ENCODE measurements at regions not wholly inside any gene's neighbourhood (a gene's known extent, or its start where the extent isn't known, plus 50 kb on each side); places are given as distances from the start of the nearest gene placed in this dataset.
"Not testable (repeated sequence)": the region's sequence is repeated elsewhere in the genome, so short reads cannot be mapped to it uniquely, and the experiment has no call there.

GRCh38 chrX:122133478-122133877 lies 1050.6 kb upstream of the GRIA3 start:
- Mint-ChIP-seq H3K4me1 (ENCODE audit: low read depth) (no peaks in the 10 kb centered on the region), H3K27me3 (ENCODE audit: low read depth) (no peaks in the 10 kb centered on the region), H3K9me3 (no peaks in the 10 kb centered on the region), H3K36me3 (ENCODE audit: insufficient read depth) (no peaks in the 10 kb centered on the region), H3K4me3 (no peak overlapping the region)
- ATAC-seq: no peak
- no peak for DNase-seq

- H3K36me3 Mint-ChIP-seq (ENCODE audit: insufficient read depth): no peaks in the 10 kb centered on the region
- no peaks in the 10 kb centered on the region for H3K4me1 Mint-ChIP-seq (ENCODE audit: low read depth)
- H3K27me3 Mint-ChIP-seq (ENCODE audit: low read depth): no peaks in the 10 kb centered on the region
- no peak overlapping the region for H3K4me3 Mint-ChIP-seq
- DNase-seq: no peak
- H3K9me3 Mint-ChIP-seq: no peaks in the 10 kb centered on the region
- ATAC-seq: no peak
Observed at GRCh38 chrX:122134291-122134690, 1049.8 kb upstream of the GRIA3 start.

- ATAC-seq: no peak
- no peak for DNase-seq
- no peaks in the 10 kb centered on the region for H3K27me3 Mint-ChIP-seq (ENCODE audit: low read depth)
- H3K36me3 Mint-ChIP-seq (ENCODE audit: insufficient read depth): no peaks in the 10 kb centered on the region
- H3K4me1 Mint-ChIP-seq (ENCODE audit: low read depth): no peaks in the 10 kb centered on the region
- H3K9me3 Mint-ChIP-seq: no peaks in the 10 kb centered on the region
- H3K4me3 Mint-ChIP-seq: no peak overlapping the region
Observed at GRCh38 chrX:122135070-122135469, 1049.0 kb upstream of the GRIA3 start.

- not testable (repeated sequence) for H3K4me1 Mint-ChIP-seq (ENCODE audit: low read depth); ATAC-seq; H3K4me3 Mint-ChIP-seq; DNase-seq; H3K9me3 Mint-ChIP-seq; H3K27me3 Mint-ChIP-seq (ENCODE audit: low read depth); H3K36me3 Mint-ChIP-seq (ENCODE audit: insufficient read depth)
Observed at GRCh38 chrX:122140219-122140618, 1043.9 kb upstream of the GRIA3 start.

GRCh38 chrX:122154019-122154418 lies 1030.1 kb upstream of the GRIA3 start:
- no peak for DNase-seq
- Mint-ChIP-seq H3K27me3 (ENCODE audit: low read depth) (no peaks in the 10 kb centered on the region), H3K4me1 (ENCODE audit: low read depth) (no peaks in the 10 kb centered on the region), H3K9me3 (no peaks in the 10 kb centered on the region), H3K4me3 (no peak overlapping the region), H3K36me3 (ENCODE audit: insufficient read depth) (no peaks in the 10 kb centered on the region)
- ATAC-seq: no peak

GRCh38 chrX:122168241-122168640 lies 1015.8 kb upstream of the GRIA3 start:
- H3K4me3 Mint-ChIP-seq: no peak overlapping the region
- ATAC-seq (no peak), DNase-seq (no peak)
- H3K4me1 Mint-ChIP-seq (ENCODE audit: low read depth): no peaks in the 10 kb centered on the region
- H3K27me3 Mint-ChIP-seq (ENCODE audit: low read depth): no peaks in the 10 kb centered on the region
- no peaks in the 10 kb centered on the region for H3K9me3 Mint-ChIP-seq
- no peaks in the 10 kb centered on the region for H3K36me3 Mint-ChIP-seq (ENCODE audit: insufficient read depth)

- H3K36me3 Mint-ChIP-seq (ENCODE audit: insufficient read depth): no peaks in the 10 kb centered on the region
- no peaks in the 10 kb centered on the region for H3K27me3 Mint-ChIP-seq (ENCODE audit: low read depth)
- no peaks in the 10 kb centered on the region for H3K4me1 Mint-ChIP-seq (ENCODE audit: low read depth)
- no peak for ATAC-seq
- H3K9me3 Mint-ChIP-seq: peaks cover 9% of the 10 kb centered on the region
- no peak for DNase-seq
- no peak overlapping the region for H3K4me3 Mint-ChIP-seq
Observed at GRCh38 chrX:122184791-122185190, 999.3 kb upstream of the GRIA3 start.

GRCh38 chrX:122187069-122187713 lies 996.9 kb upstream of the GRIA3 start:
- H3K9me3 Mint-ChIP-seq: peaks cover 9% of the 10 kb centered on the region
- H3K4me1 Mint-ChIP-seq (ENCODE audit: low read depth): no peaks in the 10 kb centered on the region
- H3K27me3 Mint-ChIP-seq (ENCODE audit: low read depth): no peaks in the 10 kb centered on the region
- no peaks in the 10 kb centered on the region for H3K36me3 Mint-ChIP-seq (ENCODE audit: insufficient read depth)
- ATAC-seq: no peak
- DNase-seq: no peak
- no peak overlapping the region for H3K4me3 Mint-ChIP-seq

- ATAC-seq: no peak
- Mint-ChIP-seq H3K27me3 (ENCODE audit: low read depth) (no peaks in the 10 kb centered on the region), H3K9me3 (peaks cover 5% of the 10 kb centered on the region), H3K36me3 (ENCODE audit: insufficient read depth) (no peaks in the 10 kb centered on the region), H3K4me1 (ENCODE audit: low read depth) (no peaks in the 10 kb centered on the region), H3K4me3 (no peak overlapping the region)
- DNase-seq: no peak
Observed at GRCh38 chrX:122188751-122189150, 995.3 kb upstream of the GRIA3 start.

- Mint-ChIP-seq H3K27me3 (ENCODE audit: low read depth) (no peaks in the 10 kb centered on the region), H3K4me3 (no peak overlapping the region), H3K36me3 (ENCODE audit: insufficient read depth) (no peaks in the 10 kb centered on the region), H3K9me3 (peaks cover 3% of the 10 kb centered on the region), H3K4me1 (ENCODE audit: low read depth) (no peaks in the 10 kb centered on the region)
- no peak for DNase-seq
- ATAC-seq: no peak
Observed at GRCh38 chrX:122196343-122196742, 987.7 kb upstream of the GRIA3 start.

GRCh38 chrX:122203399-122203798 lies 980.7 kb upstream of the GRIA3 start:
- Mint-ChIP-seq H3K27me3 (ENCODE audit: low read depth) (no peaks in the 10 kb centered on the region), H3K4me3 (no peak overlapping the region), H3K36me3 (ENCODE audit: insufficient read depth) (no peaks in the 10 kb centered on the region), H3K4me1 (ENCODE audit: low read depth) (no peaks in the 10 kb centered on the region), H3K9me3 (peaks cover 3% of the 10 kb centered on the region)
- ATAC-seq: no peak
- DNase-seq: no peak

- Mint-ChIP-seq H3K4me3 (no peak overlapping the region), H3K4me1 (ENCODE audit: low read depth) (no peaks in the 10 kb centered on the region), H3K9me3 (peaks cover 2% of the 10 kb centered on the region), H3K27me3 (ENCODE audit: low read depth) (no peaks in the 10 kb centered on the region), H3K36me3 (ENCODE audit: insufficient read depth) (no peaks in the 10 kb centered on the region)
- no peak for ATAC-seq
- no peak for DNase-seq
Observed at GRCh38 chrX:122218666-122219065, 965.4 kb upstream of the GRIA3 start.

- ATAC-seq (no peak), DNase-seq (no peak)
- H3K4me1 Mint-ChIP-seq (ENCODE audit: low read depth): no peaks in the 10 kb centered on the region
- H3K36me3 Mint-ChIP-seq (ENCODE audit: insufficient read depth): no peaks in the 10 kb centered on the region
- no peak overlapping the region for H3K4me3 Mint-ChIP-seq
- peaks cover 2% of the 10 kb centered on the region for H3K9me3 Mint-ChIP-seq
- H3K27me3 Mint-ChIP-seq (ENCODE audit: low read depth): no peaks in the 10 kb centered on the region
Observed at GRCh38 chrX:122219226-122219625, 964.9 kb upstream of the GRIA3 start.

GRCh38 chrX:122219735-122220134 lies 964.3 kb upstream of the GRIA3 start:
- Mint-ChIP-seq H3K36me3 (ENCODE audit: insufficient read depth) (no peaks in the 10 kb centered on the region), H3K4me1 (ENCODE audit: low read depth) (no peaks in the 10 kb centered on the region), H3K4me3 (no peak overlapping the region), H3K9me3 (peaks cover 2% of the 10 kb centered on the region), H3K27me3 (ENCODE audit: low read depth) (peaks cover 3% of the 10 kb centered on the region)
- no peak for ATAC-seq
- no peak for DNase-seq

- ATAC-seq: no peak
- Mint-ChIP-seq H3K9me3 (no peaks in the 10 kb centered on the region), H3K27me3 (ENCODE audit: low read depth) (peaks cover 4% of the 10 kb centered on the region), H3K36me3 (ENCODE audit: insufficient read depth) (no peaks in the 10 kb centered on the region), H3K4me3 (no peak overlapping the region), H3K4me1 (ENCODE audit: low read depth) (no peaks in the 10 kb centered on the region)
- no peak for DNase-seq
Observed at GRCh38 chrX:122220644-122221373, 963.3 kb upstream of the GRIA3 start.
